ENCODE measurements at regions not wholly inside any gene's neighbourhood (a gene's known extent, or its start where the extent isn't known, plus 50 kb on each side); places are given as distances from the start of the nearest gene placed in this dataset.
"Not testable (repeated sequence)": the region's sequence is repeated elsewhere in the genome, so short reads cannot be mapped to it uniquely, and the experiment has no call there.

- DNase-seq: no peak
Observed at GRCh38 chr12:124376435-124376834, 81.5 kb downstream of the RFLNA start.

GRCh38 chr12:124375789-124376175 is 80.9 kb downstream of the RFLNA start:
- no peak for DNase-seq

GRCh38 chr12:124375141-124375788 is 80.4 kb downstream of the RFLNA start:
- no peak for DNase-seq

GRCh38 chr12:124374567-124374966 is 79.7 kb downstream of the RFLNA start:
- DNase-seq: no peak

GRCh38 chr12:124374147-124374546 is 79.3 kb downstream of the RFLNA start:
- no peak for DNase-seq

GRCh38 chr12:124373701-124374100 is 78.8 kb downstream of the RFLNA start:
- not testable (repeated sequence) for DNase-seq

GRCh38 chr12:124372831-124373230 is 77.9 kb downstream of the RFLNA start:
- no peak for DNase-seq

GRCh38 chr12:124371970-124372555 is 77.2 kb downstream of the RFLNA start:
- no peak for DNase-seq

GRCh38 chr12:124371366-124371765 is 76.5 kb downstream of the RFLNA start:
- DNase-seq: no peak

- DNase-seq: no peak
Observed at GRCh38 chr12:124370851-124371250, 76.0 kb downstream of the RFLNA start.

- DNase-seq: no peak
Observed at GRCh38 chr12:124370384-124370783, 75.5 kb downstream of the RFLNA start.

- no peak for DNase-seq
Observed at GRCh38 chr12:124369827-124370378, 75.0 kb downstream of the RFLNA start.

- no peak for DNase-seq
Observed at GRCh38 chr12:124369055-124369826, 74.3 kb downstream of the RFLNA start.

- DNase-seq: no peak
Observed at GRCh38 chr12:124368421-124369032, 73.6 kb downstream of the RFLNA start.

- no peak for DNase-seq
Observed at GRCh38 chr12:124365726-124366430, 71.0 kb downstream of the RFLNA start.

Measured in activated CD4-positive, alpha-beta T cell treated with anti-CD3 and anti-CD28 coated beads, Interleukin-2, amount 50 U/mL, for 1 hour (primary cell).